Tibial nerve (tissue), 4 donors: ENCODE measurements at regions not wholly inside any gene's neighbourhood (a gene's known extent, or its start where the extent isn't known, plus 50 kb on each side); places are given as distances from the start of the nearest gene placed in this dataset.

Experiments
- DNase-seq, 2 donors: peaks; one replicate each; pipeline ENCODE4 v3.0.0-alpha.2; 2019; ENCODE audit warnings: low spot score in 2 of 2
- H3K27ac ChIP-seq, 4 donors: fragments of 200-600 bp; sonication (generic) in 3 of 4; one replicate each; pipeline ENCODE4 v1.5.1; 2017 to 2019; ENCODE audit warnings: mild to moderate bottlenecking in 1 of 4
- H3K27me3 ChIP-seq, 2 donors: fragments of 200-600 bp; sonication (generic) in 1 of 2; one replicate each; pipeline versions ENCODE4 v1.5.1 to v1.6.0; 2017 to 2019
- H3K36me3 ChIP-seq, 3 donors: fragments of 200-600 bp; sonication (generic); one replicate each; pipeline ENCODE4 v1.5.1; 2018 to 2019
- H3K4me1 ChIP-seq, 4 donors: fragments of 200-600 bp; sonication (generic) in 3 of 4; one replicate each; pipeline ENCODE4 v1.5.1; 2017 to 2019
- H3K4me3 ChIP-seq, 4 donors: fragments of 200-600 bp; sonication (generic) in 3 of 4; one replicate each; pipeline ENCODE4 v1.5.1; 2017 to 2019; ENCODE audit warnings: mild to moderate bottlenecking in 1 of 4, moderate library complexity in 1 of 4
- H3K9me3 ChIP-seq, 4 donors: fragments of 200-600 bp; sonication (generic) in 3 of 4; one replicate each; pipeline ENCODE4 v1.5.1; 2017 to 2019
- EP300 ChIP-seq, 2 donors: sonication (generic); formaldehyde crosslinking; IDR thresholded peaks; one replicate each; pipeline ENCODE4 v1.6.1; 2017; ENCODE audit warnings: antibody characterized with exemption in 2 of 2, mild to moderate bottlenecking in 1 of 2
- POLR2A ChIP-seq, 2 donors: fragments of 450-650 bp; IDR thresholded peaks; one replicate each; pipeline ENCODE4 v1.6.1; 2017; ENCODE audit warnings: antibody characterized with exemption in 2 of 2, mild to moderate bottlenecking in 2 of 2, moderate library complexity in 2 of 2
- WGBS, 2 donors: methylation state at CpG; one replicate each; pipeline ENCODE4 v1.1.5; 2018; 5-methylcytosine and 5-hydroxymethylcytosine counted together
- TF ChIP-seq, protein P1 (sequence below), 5 experiments: fragments of 200-600 bp in 3 of 5; fragments of 450-650 bp in 2 of 5; sonication (generic) in 3 of 5; IDR thresholded peaks; one replicate each; pipeline ENCODE4 v1.5.1; 2016 to 2019; ENCODE audit warnings: antibody characterized with exemption in 5 of 5, mild to moderate bottlenecking in 3 of 5, moderate library complexity in 2 of 5

DNA sequence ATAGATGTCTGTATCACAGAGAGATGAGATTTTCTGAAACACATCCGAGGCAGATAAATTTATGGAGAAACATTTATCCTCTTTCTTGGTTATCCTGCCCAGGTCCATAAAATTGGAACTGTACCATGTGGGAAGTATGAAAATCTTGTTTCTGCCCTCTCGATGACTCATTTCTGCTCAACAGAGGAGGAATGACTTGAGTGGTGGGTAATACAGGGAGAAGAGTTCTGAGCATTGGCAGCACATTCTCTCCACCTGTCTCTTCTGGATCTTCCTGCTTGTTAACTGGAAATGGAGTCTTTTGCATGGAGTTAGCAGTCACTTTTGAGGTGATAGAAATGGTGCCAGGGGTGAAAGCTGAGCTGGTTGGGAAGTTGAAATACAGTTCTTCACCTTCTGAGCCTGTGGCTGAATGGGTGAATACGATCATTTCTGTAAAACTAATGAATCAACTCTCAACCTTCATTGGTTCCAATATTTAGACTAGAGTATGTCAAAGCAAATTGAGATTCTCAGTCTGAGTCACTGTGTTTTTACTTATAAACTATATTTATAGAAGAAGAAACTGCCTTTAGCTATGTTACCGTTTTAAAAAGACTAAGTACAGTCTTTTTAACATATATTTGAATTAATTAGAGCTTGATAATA lies 945.5 kb downstream of the SORCS3 start:
- no peaks in the 10 kb centered on the region for H3K9me3 ChIP-seq
- no peaks in the 10 kb centered on the region for H3K4me1 ChIP-seq
- WGBS, 2 donors: 86 to 89% methylated on average over 4 of the region's 4 CpGs
- H3K27ac ChIP-seq: no peak overlapping the region
- no peaks in the 10 kb centered on the region for H3K27me3 ChIP-seq
- TF ChIP-seq EP300 (IDR thresholded peaks at IDR 0.05) (no peak), POLR2A (IDR thresholded peaks at IDR 0.05) (no peak)
- TF ChIP-seq, protein P1, sequence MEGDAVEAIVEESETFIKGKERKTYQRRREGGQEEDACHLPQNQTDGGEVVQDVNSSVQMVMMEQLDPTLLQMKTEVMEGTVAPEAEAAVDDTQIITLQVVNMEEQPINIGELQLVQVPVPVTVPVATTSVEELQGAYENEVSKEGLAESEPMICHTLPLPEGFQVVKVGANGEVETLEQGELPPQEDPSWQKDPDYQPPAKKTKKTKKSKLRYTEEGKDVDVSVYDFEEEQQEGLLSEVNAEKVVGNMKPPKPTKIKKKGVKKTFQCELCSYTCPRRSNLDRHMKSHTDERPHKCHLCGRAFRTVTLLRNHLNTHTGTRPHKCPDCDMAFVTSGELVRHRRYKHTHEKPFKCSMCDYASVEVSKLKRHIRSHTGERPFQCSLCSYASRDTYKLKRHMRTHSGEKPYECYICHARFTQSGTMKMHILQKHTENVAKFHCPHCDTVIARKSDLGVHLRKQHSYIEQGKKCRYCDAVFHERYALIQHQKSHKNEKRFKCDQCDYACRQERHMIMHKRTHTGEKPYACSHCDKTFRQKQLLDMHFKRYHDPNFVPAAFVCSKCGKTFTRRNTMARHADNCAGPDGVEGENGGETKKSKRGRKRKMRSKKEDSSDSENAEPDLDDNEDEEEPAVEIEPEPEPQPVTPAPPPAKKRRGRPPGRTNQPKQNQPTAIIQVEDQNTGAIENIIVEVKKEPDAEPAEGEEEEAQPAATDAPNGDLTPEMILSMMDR (IDR thresholded peaks at IDR 0.05): no peak
- H3K4me3 ChIP-seq: no peak overlapping the region
- no peak for DNase-seq
- no peaks in the 10 kb centered on the region for H3K36me3 ChIP-seq

GRCh38 chr10:105585753-105586152 lies 944.7 kb downstream of the SORCS3 start:
- DNase-seq: no peak
- no peaks in the 10 kb centered on the region for H3K9me3 ChIP-seq
- WGBS, 2 donors: 31 to 38% methylated on average over 5 of the region's 5 CpGs
- H3K36me3 ChIP-seq: no peaks in the 10 kb centered on the region
- H3K27ac ChIP-seq: no peak overlapping the region
- no peaks in the 10 kb centered on the region for H3K27me3 ChIP-seq
- no peak overlapping the region for H3K4me3 ChIP-seq
- no peaks in the 10 kb centered on the region for H3K4me1 ChIP-seq
- TF ChIP-seq, protein P1 (IDR thresholded peaks at IDR 0.05): no peak
- TF ChIP-seq POLR2A (IDR thresholded peaks at IDR 0.05): no peak
- no peak for TF ChIP-seq EP300 (IDR thresholded peaks at IDR 0.05)

DNA sequence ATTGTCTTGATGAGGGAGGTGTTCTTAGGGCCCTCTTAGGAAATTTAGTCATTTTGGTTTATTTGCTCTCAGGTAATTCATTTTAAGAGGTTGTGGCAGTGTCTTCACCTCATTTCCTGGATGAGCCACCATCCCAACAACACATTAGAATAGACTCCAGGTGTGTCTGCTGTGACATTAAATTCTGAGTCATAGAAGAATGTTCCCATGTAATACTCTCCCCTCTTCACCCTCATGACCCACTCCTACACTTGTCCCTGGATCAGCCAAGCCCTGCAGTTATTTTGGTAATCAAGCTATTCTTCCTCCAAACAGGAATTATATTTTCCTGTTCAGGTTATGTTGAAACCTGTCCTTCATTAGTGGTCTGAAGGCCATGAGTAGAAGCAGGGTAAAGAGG lies 944.1 kb downstream of the SORCS3 start:
- Histone ChIP-seq H3K36me3 (no peaks in the 10 kb centered on the region), H3K4me3 (no peak overlapping the region), H3K27ac (no peak overlapping the region), H3K27me3 (no peaks in the 10 kb centered on the region), H3K9me3 (no peaks in the 10 kb centered on the region), H3K4me1 (no peaks in the 10 kb centered on the region)
- DNase-seq: no peak
- no peak for TF ChIP-seq POLR2A (IDR thresholded peaks at IDR 0.05)
- TF ChIP-seq EP300 (IDR thresholded peaks at IDR 0.05): no peak
- TF ChIP-seq, protein P1 (IDR thresholded peaks at IDR 0.05): no peak

DNA sequence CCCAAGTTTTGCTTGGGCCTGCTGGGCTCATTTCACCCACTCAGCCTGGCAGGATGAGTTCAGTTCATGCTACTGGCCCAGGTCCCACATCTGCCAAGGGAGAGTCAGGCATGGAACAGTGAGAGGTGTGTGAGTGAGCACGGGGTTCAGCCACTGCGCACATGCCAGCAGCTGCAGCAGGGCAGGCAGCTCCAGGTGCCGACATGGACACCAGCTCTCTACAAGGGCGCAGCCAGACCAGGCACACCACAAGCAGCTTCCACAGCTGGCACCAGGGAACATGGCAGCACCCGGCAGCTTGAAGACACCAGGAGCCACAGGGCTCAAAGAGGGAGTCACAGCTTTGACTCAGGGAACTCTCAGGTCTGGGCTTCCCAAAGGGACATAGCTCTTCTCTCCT lies 938.0 kb downstream of the SORCS3 start:
- Histone ChIP-seq H3K9me3 (no peaks in the 10 kb centered on the region), H3K4me3 (no peak overlapping the region), H3K27me3 (no peaks in the 10 kb centered on the region), H3K27ac (no peak overlapping the region), H3K4me1 (no peaks in the 10 kb centered on the region), H3K36me3 (no peaks in the 10 kb centered on the region)
- no peak for TF ChIP-seq EP300 (IDR thresholded peaks at IDR 0.05)
- TF ChIP-seq, protein P1 (IDR thresholded peaks at IDR 0.05): no peak
- TF ChIP-seq POLR2A (IDR thresholded peaks at IDR 0.05): no peak
- 95 to 96% methylated on average over 4 to 5 of the region's 5 CpGs for WGBS, 2 donors
- no peak for DNase-seq

GRCh38 chr10:105577865-105578607 lies 936.9 kb downstream of the SORCS3 start:
- no peaks in the 10 kb centered on the region for H3K4me1 ChIP-seq
- H3K9me3 ChIP-seq: no peaks in the 10 kb centered on the region
- 76 to 86% methylated on average over 4 of the region's 4 CpGs for WGBS, 2 donors
- TF ChIP-seq EP300 (IDR thresholded peaks at IDR 0.05) (no peak), POLR2A (IDR thresholded peaks at IDR 0.05) (no peak)
- TF ChIP-seq, protein P1 (IDR thresholded peaks at IDR 0.05): no peak
- no peaks in the 10 kb centered on the region for H3K27me3 ChIP-seq
- no peak for DNase-seq
- H3K36me3 ChIP-seq: no peaks in the 10 kb centered on the region
- no peak overlapping the region for H3K27ac ChIP-seq
- H3K4me3 ChIP-seq: no peak overlapping the region
